Mesothelial cell of epicardium (in vitro differentiated cells): ENCODE measurements at regions not wholly inside any gene's neighbourhood (a gene's known extent, or its start where the extent isn't known, plus 50 kb on each side); places are given as distances from the start of the nearest gene placed in this dataset.

Experiments
- DNase-seq, 2 experiments: peaks; one replicate each; pipeline ENCODE4 v3.0.0; 2021; ENCODE audit warnings: low spot score in 2 of 2; ENCODE audit not compliant: unreplicated experiment in 2 of 2
- H3K27ac Mint-ChIP-seq: 2 replicates; pipeline ENCODE4 v1.8.0; 2021; ENCODE audit warnings: mixed read lengths
- H3K27me3 Mint-ChIP-seq: 2 replicates; pipeline ENCODE4 v1.8.0; 2021; ENCODE audit warnings: low read depth, mixed read lengths
- H3K36me3 Mint-ChIP-seq: 2 replicates; pipeline ENCODE4 v1.8.0; 2021; ENCODE audit warnings: mixed read lengths
- H3K4me1 Mint-ChIP-seq: 2 replicates; pipeline ENCODE4 v1.8.0; 2021; ENCODE audit warnings: mixed read lengths
- H3K4me3 Mint-ChIP-seq: 2 replicates; pipeline ENCODE4 v1.8.0; 2021; ENCODE audit warnings: mild to moderate bottlenecking, moderate library complexity, mixed read lengths
- H3K9me3 Mint-ChIP-seq: 2 replicates; pipeline ENCODE4 v1.8.0; 2021; ENCODE audit warnings: mixed read lengths
- TF ChIP-seq, protein P1 (sequence below): fragments of 200-600 bp; sonication (generic); IDR thresholded peaks from one replicate; pipeline ENCODE4 v1.5.0; 2021; ENCODE audit warnings: antibody characterized with exemption; ENCODE audit not compliant: unreplicated experiment

DNA sequence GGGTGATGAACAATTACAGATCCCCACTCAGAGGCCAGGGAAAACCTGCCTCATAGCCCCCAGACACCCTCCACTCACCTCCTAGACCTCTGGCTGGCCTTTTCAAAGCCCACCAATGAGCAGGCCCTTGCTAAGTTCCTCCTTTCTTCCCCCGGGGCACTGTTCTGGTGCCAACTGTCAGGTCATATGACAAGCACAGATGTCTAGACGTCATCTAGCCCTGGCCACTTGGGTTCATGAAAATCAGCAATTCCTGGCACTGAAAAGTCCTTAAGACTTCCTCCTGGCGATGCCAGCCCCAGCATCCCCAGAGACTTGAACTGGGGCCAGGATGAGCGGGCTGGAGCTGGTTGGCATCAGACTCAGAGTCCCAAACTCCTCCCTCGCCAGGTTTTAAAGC lies 115.6 kb upstream of the NALF2 start:
- Mint-ChIP-seq H3K9me3 (peaks cover 15% of the 10 kb centered on the region), H3K4me3 (no peak overlapping the region), H3K27ac (no peak overlapping the region), H3K36me3 (no peaks in the 10 kb centered on the region), H3K4me1 (peaks cover 2% of the 10 kb centered on the region), H3K27me3 (peaks cover 8% of the 10 kb centered on the region)
- no peak for DNase-seq
- TF ChIP-seq, protein P1, sequence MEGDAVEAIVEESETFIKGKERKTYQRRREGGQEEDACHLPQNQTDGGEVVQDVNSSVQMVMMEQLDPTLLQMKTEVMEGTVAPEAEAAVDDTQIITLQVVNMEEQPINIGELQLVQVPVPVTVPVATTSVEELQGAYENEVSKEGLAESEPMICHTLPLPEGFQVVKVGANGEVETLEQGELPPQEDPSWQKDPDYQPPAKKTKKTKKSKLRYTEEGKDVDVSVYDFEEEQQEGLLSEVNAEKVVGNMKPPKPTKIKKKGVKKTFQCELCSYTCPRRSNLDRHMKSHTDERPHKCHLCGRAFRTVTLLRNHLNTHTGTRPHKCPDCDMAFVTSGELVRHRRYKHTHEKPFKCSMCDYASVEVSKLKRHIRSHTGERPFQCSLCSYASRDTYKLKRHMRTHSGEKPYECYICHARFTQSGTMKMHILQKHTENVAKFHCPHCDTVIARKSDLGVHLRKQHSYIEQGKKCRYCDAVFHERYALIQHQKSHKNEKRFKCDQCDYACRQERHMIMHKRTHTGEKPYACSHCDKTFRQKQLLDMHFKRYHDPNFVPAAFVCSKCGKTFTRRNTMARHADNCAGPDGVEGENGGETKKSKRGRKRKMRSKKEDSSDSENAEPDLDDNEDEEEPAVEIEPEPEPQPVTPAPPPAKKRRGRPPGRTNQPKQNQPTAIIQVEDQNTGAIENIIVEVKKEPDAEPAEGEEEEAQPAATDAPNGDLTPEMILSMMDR, result no peak

DNA sequence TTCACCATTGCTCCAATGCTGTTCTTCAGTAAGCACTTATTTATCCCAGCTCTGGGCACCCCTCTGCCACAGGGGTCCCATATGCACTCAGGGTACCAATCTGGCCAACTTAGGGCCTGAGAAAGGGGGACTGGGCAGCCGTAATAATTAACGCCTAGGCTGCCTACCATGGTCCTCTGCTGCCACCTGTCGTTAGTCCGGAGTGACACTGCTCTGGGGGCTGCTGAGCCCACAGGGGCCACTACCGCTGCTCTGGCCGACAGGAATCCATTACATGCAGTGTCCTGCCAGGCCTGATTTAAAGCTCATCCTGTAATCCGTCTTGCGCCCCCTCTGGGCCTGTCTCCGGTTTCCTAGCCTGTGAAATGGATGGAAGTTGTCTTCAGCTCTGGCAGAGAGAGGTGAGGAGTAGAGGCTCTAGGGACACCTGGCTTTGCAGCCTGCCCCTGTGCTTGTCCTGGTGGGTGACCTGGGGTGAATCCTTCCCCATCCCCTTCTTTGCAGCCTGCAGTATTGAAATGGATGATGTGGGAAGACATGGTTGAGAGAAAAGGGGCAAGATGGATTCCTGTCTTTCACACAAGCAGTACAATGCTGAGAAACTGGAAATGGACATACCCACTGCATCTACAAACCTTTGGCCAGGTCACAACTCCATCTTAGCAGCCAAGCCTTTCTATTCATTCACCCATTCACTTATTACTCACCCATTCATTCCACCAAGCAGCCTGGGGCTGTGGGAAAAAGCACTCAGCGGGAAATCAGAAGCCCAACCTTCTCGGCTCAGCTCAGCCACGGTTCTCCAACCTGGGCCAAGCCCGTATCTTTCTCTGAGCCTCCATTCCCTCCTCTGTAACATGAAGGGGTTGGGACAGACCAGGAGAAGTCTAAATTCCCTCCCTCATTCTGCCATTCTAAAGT lies 116.3 kb upstream of the NALF2 start:
- no peak overlapping the region for H3K27ac Mint-ChIP-seq
- no peaks in the 10 kb centered on the region for H3K36me3 Mint-ChIP-seq
- peaks cover 2% of the 10 kb centered on the region for H3K4me1 Mint-ChIP-seq
- H3K27me3 Mint-ChIP-seq, result peaks cover 13% of the 10 kb centered on the region
- no peak overlapping the region for H3K4me3 Mint-ChIP-seq
- TF ChIP-seq, protein P1, result peak; percentile 57
- peak; percentile 33 to 68 for DNase-seq
- peaks cover 15% of the 10 kb centered on the region for H3K9me3 Mint-ChIP-seq

DNA sequence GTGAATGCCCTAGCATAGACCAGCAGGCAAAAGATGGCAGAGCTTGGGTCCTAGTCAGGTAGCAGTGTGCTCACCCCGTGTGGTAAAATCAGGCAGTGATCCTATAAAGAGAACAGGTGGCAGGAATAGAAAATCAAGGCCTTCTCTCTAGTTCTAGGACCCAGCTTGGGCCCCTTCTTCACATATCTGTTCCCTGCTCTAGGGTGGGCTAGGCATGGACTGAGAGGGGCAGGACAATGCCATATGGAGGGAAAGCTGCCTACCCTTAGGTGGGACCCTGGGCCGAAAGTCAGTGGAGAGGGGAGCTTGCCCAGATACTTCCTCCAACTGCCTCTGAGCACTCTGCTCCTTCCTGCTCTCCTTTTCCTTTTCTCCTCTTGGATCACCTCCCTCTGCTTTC lies 117.4 kb upstream of the NALF2 start:
- no peak overlapping the region for H3K27ac Mint-ChIP-seq
- H3K36me3 Mint-ChIP-seq, result no peaks in the 10 kb centered on the region
- peaks cover 18% of the 10 kb centered on the region for H3K27me3 Mint-ChIP-seq
- DNase-seq, result no peak
- H3K4me3 Mint-ChIP-seq, result no peak overlapping the region
- TF ChIP-seq, protein P1, result no peak
- H3K9me3 Mint-ChIP-seq, result peaks cover 16% of the 10 kb centered on the region
- H3K4me1 Mint-ChIP-seq, result peaks cover 2% of the 10 kb centered on the region

DNA sequence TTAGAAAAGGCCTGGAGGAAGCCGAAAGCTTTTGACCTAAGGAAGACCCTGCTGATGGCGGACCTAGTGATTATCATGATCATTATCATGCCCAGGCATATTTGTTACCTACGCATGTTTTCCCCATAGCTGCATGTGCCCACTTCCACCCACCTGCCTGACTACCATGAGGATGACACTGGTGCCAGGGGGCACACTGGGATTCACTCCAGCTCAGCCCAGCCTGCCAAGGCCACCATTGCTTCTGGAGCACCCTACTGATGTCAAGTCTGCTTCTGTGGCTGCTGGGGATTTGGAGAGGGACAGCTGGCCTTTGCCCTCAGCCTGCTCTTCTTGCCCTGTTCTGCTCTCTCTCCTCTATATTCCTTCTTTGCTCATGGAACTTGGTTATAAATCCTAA lies 124.7 kb upstream of the NALF2 start:
- Mint-ChIP-seq H3K36me3 (no peaks in the 10 kb centered on the region), H3K4me1 (no peaks in the 10 kb centered on the region), H3K27me3 (peaks cover 19% of the 10 kb centered on the region), H3K9me3 (peaks cover 33% of the 10 kb centered on the region), H3K27ac (no peak overlapping the region), H3K4me3 (no peak overlapping the region)
- DNase-seq, result no peak
- TF ChIP-seq, protein P1, result no peak

DNA sequence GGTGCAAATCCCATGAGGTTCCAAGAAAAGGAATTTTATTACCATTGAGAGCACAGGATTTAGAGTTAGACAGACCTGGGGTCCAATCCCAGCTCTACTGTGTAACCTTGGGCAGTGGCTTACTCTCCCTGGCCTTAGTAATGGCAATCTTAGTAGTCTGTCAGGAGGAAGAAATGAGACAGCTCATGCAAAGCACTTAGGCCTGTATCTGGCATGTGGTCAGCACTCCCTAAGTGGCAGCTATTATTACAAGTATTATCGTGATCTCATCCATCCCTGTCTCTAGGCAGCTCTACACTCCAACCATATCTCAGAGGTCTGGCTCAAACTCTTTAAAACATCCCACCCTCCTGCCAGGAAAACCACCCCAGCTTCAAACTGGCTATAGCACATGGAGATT lies 129.6 kb upstream of the NALF2 start:
- H3K36me3 Mint-ChIP-seq, result no peaks in the 10 kb centered on the region
- H3K9me3 Mint-ChIP-seq, result peaks cover 33% of the 10 kb centered on the region
- DNase-seq, result no peak
- no peak overlapping the region for H3K27ac Mint-ChIP-seq
- H3K4me1 Mint-ChIP-seq, result no peaks in the 10 kb centered on the region
- TF ChIP-seq, protein P1, result no peak
- no peak overlapping the region for H3K4me3 Mint-ChIP-seq
- H3K27me3 Mint-ChIP-seq, result peaks cover 4% of the 10 kb centered on the region
